A673 (cell line): ENCODE measurements at regions not wholly inside any gene's neighbourhood (a gene's known extent, or its start where the extent isn't known, plus 50 kb on each side); places are given as distances from the start of the nearest gene placed in this dataset.

Experiments
- BruUV-seq: library from RNA; stranded (reverse); fragments of 400-500 nt; replicated peaks from 2 replicates; lab custom pipeline; 2021; lab: Mats Ljungman, UMichigan
- CTCF ChIA-PET: fragments of 300-600 bp; sonication (Branson Sonifier 250); formaldehyde crosslinking; loops from one replicate; lab custom pipeline; 2022; ENCODE audit warnings: antibody characterized with exemption; lab: Charles Lee
- POLR2A ChIA-PET: fragments of 300-600 bp; sonication (Branson Sonifier 250); formaldehyde crosslinking; loops from one replicate; lab custom pipeline; 2022; ENCODE audit warnings: antibody characterized with exemption; ENCODE audit not compliant: low non-redundant PET; lab: Charles Lee
- DNase-seq: peaks from one replicate; pipeline ENCODE4 v3.0.0-alpha.2; 2015; ENCODE audit warnings: low spot score
- H3K27ac ChIP-seq: fragments of 200-600 bp; sonication (generic); 2 replicates; pipeline ENCODE4 v1.5.1; 2016; ENCODE audit warnings: mixed run types, low read depth, mild to moderate bottlenecking, mixed read lengths, antibody characterized with exemption, low read length; ENCODE audit not compliant: poor library complexity, severe bottlenecking
- H3K27me3 ChIP-seq: fragments of 200-600 bp; sonication (generic); replicated peaks from 2 replicates; pipeline ENCODE4 v1.6.1; 2017; ENCODE audit warnings: mixed run types, low read depth, mild to moderate bottlenecking, mixed read lengths, antibody characterized with exemption, low read length; ENCODE audit not compliant: insufficient read depth, poor library complexity
- H3K36me3 ChIP-seq: fragments of 200-600 bp; sonication (generic); 2 replicates; pipeline ENCODE4 v1.6.1; 2016; ENCODE audit warnings: mixed run types, mild to moderate bottlenecking, mixed read lengths, antibody characterized with exemption, low read length; ENCODE audit not compliant: insufficient read depth, poor library complexity, severe bottlenecking
- H3K4me1 ChIP-seq: fragments of 200-600 bp; sonication (generic); 2 replicates; pipeline ENCODE4 v1.6.1; 2017; ENCODE audit warnings: mixed run types, mild to moderate bottlenecking, mixed read lengths, antibody characterized with exemption, low read length; ENCODE audit not compliant: insufficient read depth, poor library complexity, severe bottlenecking
- H3K4me3 ChIP-seq: fragments of 200-600 bp; sonication (generic); 2 replicates; pipeline ENCODE4 v1.5.1; 2016; ENCODE audit warnings: low read depth, mixed run types, mild to moderate bottlenecking, mixed read lengths, low read length; ENCODE audit not compliant: poor library complexity, severe bottlenecking
- H3K9me3 ChIP-seq: fragments of 200-600 bp; sonication (generic); 2 replicates; pipeline ENCODE4 v1.6.1; 2016; ENCODE audit warnings: mixed run types, low read depth, mild to moderate bottlenecking, mixed read lengths, antibody characterized with exemption, low read length; ENCODE audit not compliant: poor library complexity, severe bottlenecking
- EZH2 ChIP-seq: fragments of 200-600 bp; sonication (generic); IDR thresholded peaks from 2 replicates; pipeline ENCODE4 v1.6.1; 2017; ENCODE audit warnings: borderline replicate concordance, low read depth, mild to moderate bottlenecking, mixed read lengths, antibody characterized with exemption, low read length; ENCODE audit not compliant: poor library complexity, severe bottlenecking
- intact Hi-C: fragments of 100-400 bp; cut with micrococcal nuclease; formaldehyde crosslinking; loops from one replicate; pipeline ENCODE4 v1.10.0; 2022; ENCODE audit not compliant: unreplicated experiment
- TF ChIP-seq, protein P1 (sequence below): fragments of 300-800, 200-600 bp; sonication (generic); conservative IDR thresholded peaks from 2 replicates; pipeline ENCODE4 v1.5.1; 2017; ENCODE audit warnings: low read depth, mild to moderate bottlenecking, antibody characterized with exemption, low read length, moderate library complexity, mixed read lengths

- no TSS peak for BruUV-seq
- no peak for TF ChIP-seq EZH2
- TF ChIP-seq, protein P1, sequence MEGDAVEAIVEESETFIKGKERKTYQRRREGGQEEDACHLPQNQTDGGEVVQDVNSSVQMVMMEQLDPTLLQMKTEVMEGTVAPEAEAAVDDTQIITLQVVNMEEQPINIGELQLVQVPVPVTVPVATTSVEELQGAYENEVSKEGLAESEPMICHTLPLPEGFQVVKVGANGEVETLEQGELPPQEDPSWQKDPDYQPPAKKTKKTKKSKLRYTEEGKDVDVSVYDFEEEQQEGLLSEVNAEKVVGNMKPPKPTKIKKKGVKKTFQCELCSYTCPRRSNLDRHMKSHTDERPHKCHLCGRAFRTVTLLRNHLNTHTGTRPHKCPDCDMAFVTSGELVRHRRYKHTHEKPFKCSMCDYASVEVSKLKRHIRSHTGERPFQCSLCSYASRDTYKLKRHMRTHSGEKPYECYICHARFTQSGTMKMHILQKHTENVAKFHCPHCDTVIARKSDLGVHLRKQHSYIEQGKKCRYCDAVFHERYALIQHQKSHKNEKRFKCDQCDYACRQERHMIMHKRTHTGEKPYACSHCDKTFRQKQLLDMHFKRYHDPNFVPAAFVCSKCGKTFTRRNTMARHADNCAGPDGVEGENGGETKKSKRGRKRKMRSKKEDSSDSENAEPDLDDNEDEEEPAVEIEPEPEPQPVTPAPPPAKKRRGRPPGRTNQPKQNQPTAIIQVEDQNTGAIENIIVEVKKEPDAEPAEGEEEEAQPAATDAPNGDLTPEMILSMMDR, result no peak
- Histone ChIP-seq H3K4me3 (no peak overlapping the region), H3K36me3 (no peaks in the 10 kb centered on the region), H3K4me1 (no peaks in the 10 kb centered on the region), H3K27me3 (no peaks in the 10 kb centered on the region), H3K9me3 (no peaks in the 10 kb centered on the region), H3K27ac (no peak overlapping the region)
- ChIA-PET POLR2A (no interaction called here), CTCF (interaction anchor here (0.6 kb wide), 1 partner anchor 512 kb away, joined by 6 read pairs; no protein-coding TSS in a partner anchor)
- intact Hi-C loops, result no loop called here
- DNase-seq, result no peak
These were observed 143.1 kb upstream of the RANBP3L start for GRCh38 chr5:36444582-36445418.

- H3K36me3 ChIP-seq, result no peaks in the 10 kb centered on the region
- no peak overlapping the region for H3K4me3 ChIP-seq
- intact Hi-C loops, result no loop called here
- H3K9me3 ChIP-seq, result no peaks in the 10 kb centered on the region
- no peak overlapping the region for H3K27ac ChIP-seq
- H3K4me1 ChIP-seq, result no peaks in the 10 kb centered on the region
- H3K27me3 ChIP-seq, result no peaks in the 10 kb centered on the region
- no peak for TF ChIP-seq EZH2
- TF ChIP-seq, protein P1, result no peak
- ChIA-PET POLR2A (no interaction called here), CTCF (interaction anchor here (0.8 kb wide), 1 partner anchor 13 kb away, joined by 11 read pairs; no protein-coding TSS in a partner anchor)
- BruUV-seq, result no TSS peak
- no peak for DNase-seq
These were observed 146.1 kb upstream of the RANBP3L start for GRCh38 chr5:36447776-36448175.

DNA sequence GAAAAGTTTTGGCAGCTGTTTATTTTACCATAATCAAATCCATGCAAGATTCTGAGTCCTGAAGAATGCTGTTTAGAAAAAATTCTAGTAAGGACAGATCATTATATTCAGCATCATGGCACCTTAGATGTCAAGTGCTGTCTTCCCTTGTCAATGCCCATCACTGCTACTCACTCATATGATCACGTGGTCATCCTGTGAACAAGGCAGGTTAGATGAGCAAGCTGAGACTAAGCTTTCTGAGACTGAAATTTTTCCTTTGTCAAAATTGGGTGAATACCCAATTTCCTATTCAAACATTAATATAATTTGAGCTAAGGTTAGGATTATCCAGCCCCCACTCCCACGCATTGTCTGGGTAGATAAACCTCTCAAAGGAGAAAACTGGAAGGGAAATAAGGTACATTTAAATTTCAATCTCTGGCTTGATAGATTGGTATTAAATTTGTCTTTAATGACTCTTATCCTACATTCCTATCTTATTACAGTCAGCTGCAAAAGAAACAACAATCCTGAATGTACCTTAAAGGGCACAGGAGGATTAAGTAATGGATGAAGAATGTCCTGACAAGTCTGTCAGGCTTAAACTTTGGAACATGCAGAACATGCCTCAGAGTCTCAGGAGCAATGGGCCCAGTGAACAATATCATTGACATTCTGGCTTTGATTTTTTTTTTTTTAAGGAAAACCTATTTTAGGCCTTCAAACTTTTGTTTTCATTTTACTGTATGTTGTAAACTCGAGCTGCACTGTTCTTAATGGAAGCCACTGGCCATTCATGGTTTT is 148.7 kb upstream of the RANBP3L start:
- ChIA-PET CTCF (no interaction called here), POLR2A (no interaction called here)
- Histone ChIP-seq H3K27me3 (no peaks in the 10 kb centered on the region), H3K4me1 (no peaks in the 10 kb centered on the region), H3K9me3 (no peaks in the 10 kb centered on the region), H3K4me3 (no peak overlapping the region), H3K36me3 (no peaks in the 10 kb centered on the region), H3K27ac (no peak overlapping the region)
- BruUV-seq, result no TSS peak
- peak; percentile 14 for DNase-seq
- intact Hi-C loops, result no loop called here
- no peak for TF ChIP-seq EZH2
- TF ChIP-seq, protein P1, result no peak
